H1 (cell line): ENCODE measurements at regions not wholly inside any gene's neighbourhood (a gene's known extent, or its start where the extent isn't known, plus 50 kb on each side); places are given as distances from the start of the nearest gene placed in this dataset.

Source experiments
- CTCF ChIA-PET: fragments of 300-600 bp; sonication (Branson Sonifier 250); formaldehyde crosslinking; loops from one replicate; lab custom pipeline; 2021; ENCODE audit not compliant: partially characterized antibody; lab: Charles Lee
- POLR2A ChIA-PET: fragments of 300-600 bp; sonication (Branson Sonifier 250); formaldehyde crosslinking; loops from one replicate; lab custom pipeline; 2021; ENCODE audit warnings: inconsistent platforms; ENCODE audit not compliant: partially characterized antibody; lab: Charles Lee
- DNase-seq, 2 experiments: peaks; one replicate each; pipeline versions ENCODE4 v3.0.0 to v3.0.0-alpha.2; 2010 to 2022; ENCODE audit warnings: low spot score in 2 of 2, low read depth in 1 of 2, mixed read lengths in 1 of 2
- FAIRE-seq: peaks from 2 replicates; lab custom pipeline; 2011; peaks lifted over from hg19 to GRCh38; lab: Jason Lieb, UNC
- H2AFZ ChIP-seq: 2 replicates; pipeline ENCODE4 v1.8.1; 2012; ENCODE audit warnings: low read length, inconsistent platforms
- H2AK5ac ChIP-seq: 2 replicates; pipeline ENCODE4 v1.6.1; 2013; ENCODE audit warnings: low read depth, low read length
- H2BK120ac ChIP-seq: replicated peaks from 2 replicates; pipeline ENCODE3; 2013; ENCODE audit warnings: low read depth, low read length, inconsistent platforms
- H2BK12ac ChIP-seq: 2 replicates; pipeline ENCODE4 v1.6.1; 2013; ENCODE audit warnings: low read depth, low read length
- H2BK15ac ChIP-seq: 2 replicates; pipeline ENCODE4 v1.6.1; 2013; ENCODE audit warnings: low read length
- H2BK20ac ChIP-seq: 2 replicates; pipeline ENCODE4 v1.6.1; 2013; ENCODE audit warnings: low read length
- H2BK5ac ChIP-seq: 2 replicates; pipeline ENCODE4 v1.6.1; 2013; ENCODE audit warnings: low read depth, low read length
- H3K14ac ChIP-seq: 2 replicates; pipeline ENCODE4 v1.6.1; 2013; ENCODE audit warnings: inconsistent platforms; ENCODE audit not compliant: insufficient read length
- H3K18ac ChIP-seq: 2 replicates; pipeline ENCODE4 v1.6.1; 2013; ENCODE audit warnings: low read length; ENCODE audit errors: extremely low read depth
- H3K23ac ChIP-seq: 2 replicates; pipeline ENCODE4 v1.6.1; 2013; ENCODE audit warnings: inconsistent platforms; ENCODE audit not compliant: insufficient read length
- H3K23me2 ChIP-seq: 2 replicates; pipeline ENCODE4 v1.6.1; 2013; ENCODE audit warnings: low read depth, low read length
- H3K27ac ChIP-seq: 2 replicates; pipeline ENCODE4 v1.6.1; 2011; ENCODE audit warnings: low read depth, low read length, inconsistent platforms
- H3K27me3 ChIP-seq, 4 experiments: replicated peaks in 1 of 4; 1 replicate in 1 of 4; 2 replicates in 3 of 4; pipeline versions ENCODE4 v1.6.1 to v1.8.1; 2011 to 2013; ENCODE audit warnings: low read length in 3 of 4, mild to moderate bottlenecking in 3 of 4, inconsistent platforms in 2 of 4, mixed read lengths in 2 of 4, moderate library complexity in 1 of 4; ENCODE audit not compliant: control insufficient read depth in 3 of 4, insufficient read depth in 3 of 4; ENCODE audit errors: extremely low read depth in 1 of 4
- H3K36me3 ChIP-seq, 4 experiments: 2 replicates each; pipeline versions ENCODE4 v1.6.1 to v1.8.1; 2011 to 2013; ENCODE audit warnings: mild to moderate bottlenecking in 4 of 4, low read length in 3 of 4, moderate library complexity in 2 of 4, control low read depth in 1 of 4, inconsistent platforms in 1 of 4; ENCODE audit not compliant: insufficient read depth in 4 of 4, control insufficient read depth in 2 of 4
- H3K4ac ChIP-seq: replicated peaks from 2 replicates; pipeline ENCODE3; 2013; ENCODE audit warnings: low read length, low read depth, mixed read lengths, inconsistent platforms; ENCODE audit not compliant: insufficient read length
- H3K4me1 ChIP-seq, 4 experiments: replicated peaks in 1 of 4; 1 replicate in 1 of 4; 2 replicates in 3 of 4; pipeline versions ENCODE4 v1.6.1 to v1.8.1; 2011 to 2013; ENCODE audit warnings: low read length in 3 of 4, inconsistent platforms in 2 of 4, mixed read lengths in 1 of 4; ENCODE audit not compliant: insufficient read depth in 4 of 4, control insufficient read depth in 3 of 4
- H3K4me2 ChIP-seq, 2 experiments: 2 replicates each; pipeline versions ENCODE4 v1.6.1 to v1.8.1; 2011 to 2013; ENCODE audit warnings: low read depth in 2 of 2, low read length in 2 of 2, control low read depth in 1 of 2, inconsistent platforms in 1 of 2, mild to moderate bottlenecking in 1 of 2; ENCODE audit not compliant: insufficient read depth in 1 of 2
- H3K4me3 ChIP-seq, 4 experiments: fragments of 200-600, 300-600 bp in 1 of 4; sonication (generic), shearing (Covaris generic), sonication (Bioruptor Twin) in 1 of 4; 2 replicates each; pipeline versions ENCODE4 v1.5.1 to v1.8.1; 2011 to 2016; ENCODE audit warnings: low read length in 4 of 4, low read depth in 3 of 4, control low read depth in 2 of 4, inconsistent platforms in 2 of 4, mild to moderate bottlenecking in 2 of 4, mixed read lengths in 1 of 4, moderate library complexity in 1 of 4; ENCODE audit not compliant: insufficient read depth in 2 of 4; ENCODE audit errors: extremely low read depth in 1 of 4
- H3K56ac ChIP-seq: replicated peaks from 2 replicates; pipeline ENCODE3; 2013; ENCODE audit warnings: low read depth, mild to moderate bottlenecking, mixed read lengths, low read length, inconsistent platforms; ENCODE audit not compliant: insufficient read length
- H3K79me1 ChIP-seq: 2 replicates; pipeline ENCODE4 v1.6.1; 2013; ENCODE audit warnings: low read depth, low read length, control low read depth
- H3K79me2 ChIP-seq, 2 experiments: 2 replicates each; pipeline versions ENCODE4 v1.6.1 to v1.8.1; 2012 to 2013; ENCODE audit warnings: low read length in 2 of 2, mild to moderate bottlenecking in 2 of 2, inconsistent platforms in 1 of 2; ENCODE audit not compliant: insufficient read depth in 2 of 2, control insufficient read depth in 1 of 2
- H3K9ac ChIP-seq, 4 experiments: replicated peaks in 1 of 4; 1 replicate in 1 of 4; 2 replicates in 3 of 4; pipeline versions ENCODE4 v1.6.1 to v1.8.1; 2011 to 2013; ENCODE audit warnings: low read depth in 3 of 4, low read length in 3 of 4, control low read depth in 2 of 4, mild to moderate bottlenecking in 2 of 4, moderate library complexity in 2 of 4, inconsistent platforms in 1 of 4; ENCODE audit errors: extremely low read depth in 1 of 4
- H3K9me3 ChIP-seq, 2 experiments: 2 replicates each; pipeline versions ENCODE4 v1.6.1 to v1.8.1; 2012 to 2013; ENCODE audit warnings: mild to moderate bottlenecking in 2 of 2, moderate library complexity in 2 of 2, control low read depth in 1 of 2, inconsistent platforms in 1 of 2, low read depth in 1 of 2, low read length in 1 of 2, mixed read lengths in 1 of 2; ENCODE audit not compliant: insufficient read depth in 2 of 2
- H4K20me1 ChIP-seq, 2 experiments: replicated peaks in 1 of 2; 2 replicates each; pipeline versions ENCODE3 to v1.8.1; 2011 to 2013; ENCODE audit warnings: inconsistent platforms in 2 of 2, low read length in 2 of 2, mild to moderate bottlenecking in 1 of 2; ENCODE audit not compliant: insufficient read depth in 2 of 2, control insufficient read depth in 1 of 2
- H4K5ac ChIP-seq: 2 replicates; pipeline ENCODE4 v1.6.1; 2013; ENCODE audit warnings: low read length, low read depth, mixed read lengths, inconsistent platforms; ENCODE audit not compliant: insufficient read length
- H4K8ac ChIP-seq: 2 replicates; pipeline ENCODE4 v1.8.0; 2013; ENCODE audit warnings: mild to moderate bottlenecking, moderate library complexity, low read length, inconsistent platforms; ENCODE audit not compliant: insufficient read depth; ENCODE audit errors: extremely low read depth
- H4K91ac ChIP-seq: replicated peaks from 2 replicates; pipeline ENCODE3; 2013; ENCODE audit warnings: low read length, mixed read lengths, inconsistent platforms; ENCODE audit not compliant: insufficient read length
- BRCA1 ChIP-seq: IDR thresholded peaks from 2 replicates; pipeline ENCODE4 v1.6.1; 2012; ENCODE audit warnings: low read depth, low read length, improper control_type of control experiment
- EGR1 ChIP-seq: IDR thresholded peaks from 2 replicates; pipeline ENCODE4 v1.6.1; 2011; ENCODE audit warnings: low read depth, low read length, borderline replicate concordance
- EP300 ChIP-seq, 2 experiments: IDR thresholded peaks; 1 replicate in 1 of 2; 2 replicates in 1 of 2; pipeline ENCODE4 v1.6.1; 2011 to 2012; ENCODE audit warnings: low read depth in 2 of 2, low read length in 2 of 2, mild to moderate bottlenecking in 2 of 2, borderline replicate concordance in 1 of 2, inconsistent platforms in 1 of 2, moderate library complexity in 1 of 2
- PHF8 ChIP-seq: fragments of 200-600 bp; sonication (generic); conservative IDR thresholded peaks from 2 replicates; pipeline ENCODE4 v1.7.1; 2012; ENCODE audit warnings: low read depth, mild to moderate bottlenecking, inconsistent platforms, low read length, moderate library complexity
- POU5F1 ChIP-seq: IDR thresholded peaks from 2 replicates; pipeline ENCODE4 v1.6.1; 2011; ENCODE audit warnings: low read depth, mild to moderate bottlenecking, low read length, moderate library complexity
- RXRA ChIP-seq: IDR thresholded peaks from 2 replicates; pipeline ENCODE4 v1.6.1; 2011; ENCODE audit warnings: low read depth, mild to moderate bottlenecking, low read length, moderate library complexity; ENCODE audit not compliant: insufficient read depth
- SP4 ChIP-seq: IDR thresholded peaks from 2 replicates; pipeline ENCODE4 v1.6.1; 2012; ENCODE audit warnings: low read length, inconsistent platforms
- SRF ChIP-seq: IDR thresholded peaks from 2 replicates; pipeline ENCODE4 v1.6.1; 2011; ENCODE audit warnings: mild to moderate bottlenecking, low read depth, low read length, moderate library complexity
- WGBS, 2 experiments: shearing (Covaris generic) in 1 of 2; methylation state at CpG; one replicate each; pipeline versions ENCODE4 v1.1.6 to v1.1.7; 2013 to 2015; ENCODE audit warnings: low lambda C conversion rate in 2 of 2, mixed read lengths in 2 of 2, inconsistent platforms in 1 of 2, low coverage in 1 of 2, missing lambda C conversion rate in 1 of 2; ENCODE audit not compliant: insufficient replicate concordance in 2 of 2, insufficient coverage in 1 of 2, insufficient read length in 1 of 2; ENCODE audit errors: extremely low coverage in 1 of 2, missing lambda C conversion rate in 1 of 2; 5-methylcytosine and 5-hydroxymethylcytosine counted together

GRCh38 chr15:69780981-69781380 lies 316.7 kb downstream of the TLE3 start:
- Histone ChIP-seq H3K23me2 (no peaks in the 10 kb centered on the region), H2BK20ac (no peak overlapping the region), H2AFZ (no peak overlapping the region), H4K20me1 (no peaks in the 10 kb centered on the region), H2BK12ac (no peak overlapping the region), H2AK5ac (no peak overlapping the region), H3K79me1 (no peaks in the 10 kb centered on the region), H3K27me3 (no peaks in the 10 kb centered on the region), H3K4me1 (no peaks in the 10 kb centered on the region; a peak in 2 of 7 replicates), H2BK120ac (no peak overlapping the region), H2BK5ac (no peak overlapping the region), H4K8ac (no peak overlapping the region), H4K91ac (no peak overlapping the region), H3K4me2 (no peak overlapping the region), H3K4ac (no peak overlapping the region), H3K9ac (no peak overlapping the region; a peak in 1 of 7 replicates), H3K23ac (no peak overlapping the region), H3K18ac (no peak overlapping the region), H3K79me2 (no peaks in the 10 kb centered on the region), H3K4me3 (no peak overlapping the region), H3K36me3 (no peaks in the 10 kb centered on the region), H2BK15ac (no peak overlapping the region), H3K56ac (no peak overlapping the region), H4K5ac (no peak overlapping the region), H3K9me3 (no peaks in the 10 kb centered on the region), H3K14ac (no peak overlapping the region), H3K27ac (no peak overlapping the region)
- 79% methylated on average over 6 of the region's 6 CpGs; no CpG with 5 or more reads in 1 of the 2 experiments for WGBS, 2 experiments
- TF ChIP-seq SRF (no peak), PHF8 (no peak), EGR1 (no peak), SP4 (no peak), EP300 (IDR thresholded peaks at IDR 0.05; ENCODE audit: borderline replicate concordance in 1 of 2, low read depth in 2 of 2, low read length in 2 of 2) (no peak), POU5F1 (no peak), RXRA (no peak), BRCA1 (no peak)
- FAIRE-seq, result no peak
- ChIA-PET CTCF (interaction anchor here (1.1 to 1.6 kb wide), 2 partner anchors 18 to 127 kb away, joined by 3 to 7 read pairs; no protein-coding TSS in a partner anchor), POLR2A (interaction anchor here (1.0 to 1.6 kb wide), 2 partner anchors 315 to 317 kb away, joined by 3 read pairs; partner anchors contain the start of gene TLE3)
- DNase-seq, result no peak
